OCI-LY7 (cell line): ENCODE measurements at regions not wholly inside any gene's neighbourhood (a gene's known extent, or its start where the extent isn't known, plus 50 kb on each side); places are given as distances from the start of the nearest gene placed in this dataset.

ENCODE experiments used
- BruUV-seq: library from RNA; stranded (reverse); fragments of 400-500 nt; replicated peaks from 2 replicates; lab custom pipeline; 2021; lab: Mats Ljungman, UMichigan
- CTCF ChIA-PET: fragments of 300-600 bp; sonication (Branson Sonifier 250); formaldehyde crosslinking; loops from one replicate; lab custom pipeline; 2022; ENCODE audit warnings: antibody characterized with exemption; ENCODE audit not compliant: unreplicated experiment; lab: Charles Lee
- POLR2A ChIA-PET: fragments of 300-600 bp; sonication (Branson Sonifier 250); formaldehyde crosslinking; loops from one replicate; lab custom pipeline; 2022; ENCODE audit warnings: antibody characterized with exemption; lab: Charles Lee
- DNase-seq: peaks from one replicate; pipeline ENCODE4 v3.0.0-alpha.2; 2015; ENCODE audit warnings: low spot score
- H2AFZ ChIP-seq: fragments of 200-600 bp; sonication (generic), shearing (Covaris generic); 2 replicates; pipeline ENCODE4 v1.6.1; 2014; ENCODE audit warnings: mild to moderate bottlenecking, antibody characterized with exemption, low read length, moderate library complexity
- H3K27ac ChIP-seq: fragments of 200-600 bp; sonication (generic); 2 replicates; pipeline ENCODE4 v1.5.1; 2014; ENCODE audit warnings: mixed run types, low read depth, mild to moderate bottlenecking, moderate library complexity, low read length, inconsistent platforms; ENCODE audit not compliant: poor library complexity, severe bottlenecking
- H3K36me3 ChIP-seq: fragments of 200-600 bp; sonication (generic); 2 replicates; pipeline ENCODE4 v1.6.1; 2014; ENCODE audit warnings: mild to moderate bottlenecking, antibody characterized with exemption, low read length, moderate library complexity, mixed read lengths; ENCODE audit not compliant: insufficient read depth
- H3K4me1 ChIP-seq: fragments of 200-600 bp; sonication (generic); 2 replicates; pipeline ENCODE4 v1.5.1; 2014; ENCODE audit warnings: mild to moderate bottlenecking, low read length; ENCODE audit not compliant: insufficient read depth, poor library complexity, severe bottlenecking
- H3K4me2 ChIP-seq: fragments of 200-600 bp; sonication (generic); 2 replicates; pipeline ENCODE4 v1.6.1; 2014; ENCODE audit warnings: mild to moderate bottlenecking, low read length
- H3K4me3 ChIP-seq: fragments of 200-600 bp; sonication (generic); 2 replicates; pipeline ENCODE4 v1.5.1; 2014; ENCODE audit warnings: mild to moderate bottlenecking, low read depth, low read length; ENCODE audit not compliant: poor library complexity, severe bottlenecking
- H3K79me2 ChIP-seq: fragments of 200-600 bp; sonication (generic); 2 replicates; pipeline ENCODE4 v1.6.1; 2016; ENCODE audit warnings: low read depth, mild to moderate bottlenecking, low read length, moderate library complexity, mixed read lengths; ENCODE audit not compliant: insufficient read depth
- H3K9me2 ChIP-seq: fragments of 200-600 bp; sonication (generic); 2 replicates; pipeline ENCODE4 v1.6.1; 2016; ENCODE audit warnings: mild to moderate bottlenecking, low read length, mixed read lengths; ENCODE audit not compliant: insufficient read depth
- H3K9me3 ChIP-seq: fragments of 200-600 bp; sonication (generic); 2 replicates; pipeline ENCODE4 v1.6.1; 2014; ENCODE audit warnings: mild to moderate bottlenecking, mixed run types, low read length, mixed read lengths
- H4K20me1 ChIP-seq: fragments of 200-600 bp; sonication (generic); 2 replicates; pipeline ENCODE4 v1.6.1; 2014; ENCODE audit warnings: mild to moderate bottlenecking, antibody characterized with exemption, low read length, moderate library complexity, mixed read lengths; ENCODE audit not compliant: insufficient read depth
- CTCF ChIP-seq: fragments of 200-600 bp; sonication (generic); conservative IDR thresholded peaks from 2 replicates; pipeline ENCODE4 v1.5.1; 2014; ENCODE audit warnings: mild to moderate bottlenecking, antibody characterized with exemption, low read length, moderate library complexity, mixed read lengths
- EZH2phosphoT487 ChIP-seq: fragments of 200-600 bp; sonication (generic); IDR thresholded peaks from 2 replicates; pipeline ENCODE4 v1.6.1; 2018; ENCODE audit warnings: low read depth, borderline replicate concordance, mild to moderate bottlenecking, mixed run types, antibody characterized with exemption, low read length, moderate library complexity, mixed read lengths
- intact Hi-C: fragments of 100-400 bp; cut with micrococcal nuclease; formaldehyde crosslinking; loops from one replicate; pipeline ENCODE4 v1.10.0; 2022; ENCODE audit not compliant: unreplicated experiment

GRCh38 chr12:77486872-77487271 lies 343.8 kb upstream of the NAV3 start:
- ChIA-PET POLR2A (interaction anchor here (1.2 kb wide), 1 partner anchor 11 kb away, joined by 4 read pairs; no protein-coding TSS in a partner anchor), CTCF (no interaction called here)
- no peaks in the 10 kb centered on the region for H4K20me1 ChIP-seq
- no peaks in the 10 kb centered on the region for H3K79me2 ChIP-seq
- H3K4me2 ChIP-seq: no peak overlapping the region
- H3K4me3 ChIP-seq: no peak overlapping the region
- no TSS peak for BruUV-seq
- no peaks in the 10 kb centered on the region for H3K9me3 ChIP-seq
- DNase-seq: no peak
- H2AFZ ChIP-seq: no peak overlapping the region
- TF ChIP-seq EZH2phosphoT487: no peak
- TF ChIP-seq CTCF: no peak
- intact Hi-C loops: no loop called here
- no peaks in the 10 kb centered on the region for H3K4me1 ChIP-seq
- no peaks in the 10 kb centered on the region for H3K36me3 ChIP-seq
- H3K27ac ChIP-seq: no peak overlapping the region
- H3K9me2 ChIP-seq: no peaks in the 10 kb centered on the region

- Histone ChIP-seq H3K9me2 (no peaks in the 10 kb centered on the region), H3K4me2 (no peak overlapping the region), H3K4me3 (no peak overlapping the region), H2AFZ (no peak overlapping the region), H3K4me1 (no peaks in the 10 kb centered on the region), H3K36me3 (no peaks in the 10 kb centered on the region), H4K20me1 (no peaks in the 10 kb centered on the region), H3K27ac (no peak overlapping the region), H3K79me2 (no peaks in the 10 kb centered on the region), H3K9me3 (no peaks in the 10 kb centered on the region)
- BruUV-seq: no TSS peak
- no peak for TF ChIP-seq CTCF
- TF ChIP-seq EZH2phosphoT487: no peak
- DNase-seq: no peak
- ChIA-PET CTCF (no interaction called here), POLR2A (interaction anchor here (1.2 kb wide), 1 partner anchor 12 kb away, joined by 4 read pairs; no protein-coding TSS in a partner anchor)
- intact Hi-C loops: no loop called here
These were observed 344.5 kb upstream of the NAV3 start for GRCh38 chr12:77485961-77486854.

GRCh38 chr12:77481687-77482086 lies 349.0 kb upstream of the NAV3 start:
- Histone ChIP-seq H3K79me2 (no peaks in the 10 kb centered on the region), H3K4me2 (no peak overlapping the region), H3K4me3 (no peak overlapping the region), H2AFZ (no peak overlapping the region), H3K9me3 (no peaks in the 10 kb centered on the region), H4K20me1 (no peaks in the 10 kb centered on the region), H3K9me2 (no peaks in the 10 kb centered on the region), H3K36me3 (no peaks in the 10 kb centered on the region), H3K4me1 (no peaks in the 10 kb centered on the region), H3K27ac (no peak overlapping the region)
- TF ChIP-seq CTCF (no peak), EZH2phosphoT487 (no peak)
- BruUV-seq: no TSS peak
- POLR2A ChIA-PET: no interaction called here
- CTCF ChIA-PET: no interaction called here
- no peak for DNase-seq
- intact Hi-C loops: no loop called here
